Tibial artery (tissue), 4 donors: ENCODE measurements at regions not wholly inside any gene's neighbourhood (a gene's known extent, or its start where the extent isn't known, plus 50 kb on each side); places are given as distances from the start of the nearest gene placed in this dataset.

ENCODE experiments used
- DNase-seq, 2 donors: peaks; one replicate each; pipeline ENCODE4 v3.0.0-alpha.2; 2019
- H3K27ac ChIP-seq, 2 donors: fragments of 200-600 bp; sonication (generic) in 1 of 2; 1 replicate in 1 of 2; 2 replicates in 1 of 2; pipeline ENCODE4 v1.5.1; 2018 to 2019; ENCODE audit warnings: mild to moderate bottlenecking in 1 of 2
- H3K27me3 ChIP-seq, 2 donors: fragments of 200-600 bp; sonication (generic) in 1 of 2; one replicate each; pipeline versions ENCODE4 v1.5.1 to v1.6.0; 2016 to 2019
- H3K36me3 ChIP-seq, 3 donors: fragments of 200-600 bp; sonication (generic) in 2 of 3; one replicate each; pipeline ENCODE4 v1.5.1; 2016 to 2019; ENCODE audit warnings: mild to moderate bottlenecking in 2 of 3
- H3K4me1 ChIP-seq, 4 donors: fragments of 200-600 bp; sonication (generic) in 2 of 4; 1 replicate in 3 of 4; 2 replicates in 1 of 4; pipeline ENCODE4 v1.5.1; 2016 to 2019
- H3K4me3 ChIP-seq, 2 donors: fragments of 200-600 bp; sonication (generic) in 1 of 2; 1 replicate in 1 of 2; 2 replicates in 1 of 2; pipeline ENCODE4 v1.5.1; 2018 to 2019; ENCODE audit warnings: mild to moderate bottlenecking in 2 of 2
- H3K9me3 ChIP-seq, 3 donors: fragments of 200-600 bp; sonication (generic) in 1 of 3; one replicate each; pipeline ENCODE4 v1.5.1; 2016 to 2019
- intact Hi-C: fragments of 100-400 bp; cut with DNase I; formaldehyde crosslinking; loops from one replicate; pipeline ENCODE4 v1.15.0; 2023; ENCODE audit warnings: low total_unique reads
- TF ChIP-seq, protein P1 (sequence below), 2 experiments: fragments of 200-600 bp in 1 of 2; fragments of 450-650 bp in 1 of 2; IDR thresholded peaks; one replicate each; pipeline ENCODE4 v1.5.1; 2017 to 2019; ENCODE audit warnings: antibody characterized with exemption in 2 of 2, mild to moderate bottlenecking in 1 of 2, moderate library complexity in 1 of 2

DNA sequence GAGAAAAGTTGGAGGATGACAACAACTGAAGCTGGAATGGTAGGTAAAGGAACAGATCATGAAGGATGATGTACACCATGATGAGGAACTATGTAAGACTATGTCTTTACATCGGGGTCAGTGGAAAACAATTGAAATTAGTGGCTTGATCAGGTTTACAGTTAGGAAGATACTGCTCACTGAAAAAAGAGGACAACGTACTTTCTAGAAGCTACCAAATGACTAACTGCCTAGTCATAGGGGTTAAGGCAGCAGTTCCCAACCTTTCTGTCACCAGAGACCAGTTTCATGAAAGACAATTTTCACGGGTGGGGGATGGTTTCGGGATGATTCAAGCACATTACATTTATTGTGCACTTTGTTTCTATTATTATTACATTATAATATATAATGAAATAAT is 91.6 kb upstream of the ANKRD1 start:
- intact Hi-C loops: no loop called here
- H3K4me1 ChIP-seq: peaks cover 0 to 38% (median 9%) of the 10 kb centered on the region in 4 donors
- no peaks in the 10 kb centered on the region for H3K9me3 ChIP-seq
- H3K4me3 ChIP-seq: no peak overlapping the region
- TF ChIP-seq, protein P1, sequence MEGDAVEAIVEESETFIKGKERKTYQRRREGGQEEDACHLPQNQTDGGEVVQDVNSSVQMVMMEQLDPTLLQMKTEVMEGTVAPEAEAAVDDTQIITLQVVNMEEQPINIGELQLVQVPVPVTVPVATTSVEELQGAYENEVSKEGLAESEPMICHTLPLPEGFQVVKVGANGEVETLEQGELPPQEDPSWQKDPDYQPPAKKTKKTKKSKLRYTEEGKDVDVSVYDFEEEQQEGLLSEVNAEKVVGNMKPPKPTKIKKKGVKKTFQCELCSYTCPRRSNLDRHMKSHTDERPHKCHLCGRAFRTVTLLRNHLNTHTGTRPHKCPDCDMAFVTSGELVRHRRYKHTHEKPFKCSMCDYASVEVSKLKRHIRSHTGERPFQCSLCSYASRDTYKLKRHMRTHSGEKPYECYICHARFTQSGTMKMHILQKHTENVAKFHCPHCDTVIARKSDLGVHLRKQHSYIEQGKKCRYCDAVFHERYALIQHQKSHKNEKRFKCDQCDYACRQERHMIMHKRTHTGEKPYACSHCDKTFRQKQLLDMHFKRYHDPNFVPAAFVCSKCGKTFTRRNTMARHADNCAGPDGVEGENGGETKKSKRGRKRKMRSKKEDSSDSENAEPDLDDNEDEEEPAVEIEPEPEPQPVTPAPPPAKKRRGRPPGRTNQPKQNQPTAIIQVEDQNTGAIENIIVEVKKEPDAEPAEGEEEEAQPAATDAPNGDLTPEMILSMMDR (IDR thresholded peaks at IDR 0.05): no peak
- no peak for DNase-seq
- H3K27ac ChIP-seq: no peak overlapping the region
- no peaks in the 10 kb centered on the region for H3K36me3 ChIP-seq
- no peaks in the 10 kb centered on the region for H3K27me3 ChIP-seq

GRCh38 chr10:91013985-91014384 is 93.1 kb upstream of the ANKRD1 start:
- H3K36me3 ChIP-seq: no peaks in the 10 kb centered on the region
- DNase-seq: no peak
- no peaks in the 10 kb centered on the region for H3K27me3 ChIP-seq
- H3K4me3 ChIP-seq: no peak overlapping the region
- TF ChIP-seq, protein P1 (IDR thresholded peaks at IDR 0.05): no peak
- peaks cover 0 to 26% (median 7%) of the 10 kb centered on the region in 4 donors for H3K4me1 ChIP-seq
- no peak overlapping the region for H3K27ac ChIP-seq
- no peaks in the 10 kb centered on the region for H3K9me3 ChIP-seq
- intact Hi-C loops: no loop called here

DNA sequence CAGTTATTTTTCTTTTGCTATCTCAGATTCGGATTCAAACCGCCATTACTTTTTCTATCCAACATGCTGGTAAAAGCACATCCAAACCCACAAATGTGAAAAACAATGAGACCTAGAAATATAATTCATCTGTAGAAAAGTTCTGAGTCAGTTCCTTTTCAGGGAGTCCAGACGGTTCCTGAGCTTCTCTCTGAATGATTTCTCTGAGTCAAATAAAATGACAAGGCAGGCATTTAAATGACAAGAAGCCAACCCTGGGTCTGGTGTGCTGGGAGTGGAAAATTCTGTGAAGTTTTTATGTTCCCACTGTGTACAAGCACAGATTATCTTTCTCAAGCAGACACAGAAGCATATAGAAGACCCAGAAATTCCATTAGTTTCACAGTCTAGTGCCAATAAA is 96.3 kb upstream of the ANKRD1 start:
- H3K4me3 ChIP-seq: no peak overlapping the region
- H3K27me3 ChIP-seq: no peaks in the 10 kb centered on the region
- H3K36me3 ChIP-seq: no peaks in the 10 kb centered on the region
- peaks cover 0 to 26% (median 4%) of the 10 kb centered on the region in 4 donors for H3K4me1 ChIP-seq
- TF ChIP-seq, protein P1 (IDR thresholded peaks at IDR 0.05): no peak
- no peak for DNase-seq
- intact Hi-C loops: no loop called here
- H3K9me3 ChIP-seq: no peaks in the 10 kb centered on the region
- no peak overlapping the region for H3K27ac ChIP-seq

DNA sequence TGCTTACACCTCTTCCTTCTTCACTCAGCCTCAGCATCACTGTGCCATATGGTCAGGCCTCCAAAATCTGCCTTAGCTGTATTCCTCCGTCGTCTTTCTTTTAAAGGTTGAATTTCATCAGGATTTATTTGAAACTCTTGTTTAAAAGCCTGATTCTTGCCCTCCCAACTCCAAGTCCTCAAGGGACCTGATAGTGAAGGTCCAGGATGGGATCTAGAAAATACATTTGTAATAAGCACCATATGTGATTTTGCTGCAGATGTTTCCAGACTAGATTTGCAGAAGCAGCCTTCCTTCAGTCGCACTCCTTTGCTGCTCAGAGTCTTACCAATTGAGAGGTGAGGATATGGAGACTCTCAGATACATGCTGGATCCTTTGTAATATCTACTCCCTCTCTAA is 101.0 kb upstream of the ANKRD1 start:
- Histone ChIP-seq H3K4me3 (no peak overlapping the region), H3K27ac (peak overlapping the region; percentile 63 to 79), H3K4me1 (peaks cover 0 to 35% (median 27%) of the 10 kb centered on the region in 4 donors), H3K36me3 (no peaks in the 10 kb centered on the region), H3K27me3 (no peaks in the 10 kb centered on the region), H3K9me3 (no peaks in the 10 kb centered on the region)
- no peak for DNase-seq
- TF ChIP-seq, protein P1 (IDR thresholded peaks at IDR 0.05): no peak
- intact Hi-C loops: no loop called here

DNA sequence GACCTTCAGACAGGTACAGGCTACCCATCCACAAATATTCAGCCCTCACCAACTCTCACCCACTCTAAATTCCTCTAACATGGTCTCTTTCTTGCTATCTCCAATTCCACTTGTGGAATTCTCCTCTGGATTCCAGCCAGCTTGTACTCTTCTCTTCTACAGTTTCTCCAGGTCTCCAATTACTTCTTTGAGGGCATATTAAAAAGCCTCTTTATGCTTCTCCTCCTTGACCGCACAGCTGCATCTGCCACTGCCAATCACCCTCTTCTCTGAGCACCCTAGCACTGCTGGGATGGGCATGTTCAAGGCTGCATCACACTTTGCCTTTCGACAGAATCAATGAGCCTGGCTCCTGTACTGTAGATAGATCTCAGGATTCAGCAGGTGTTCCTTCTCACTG is 101.5 kb upstream of the ANKRD1 start:
- Histone ChIP-seq H3K36me3 (no peaks in the 10 kb centered on the region), H3K9me3 (no peaks in the 10 kb centered on the region), H3K27me3 (no peaks in the 10 kb centered on the region), H3K27ac (peak overlapping the region; percentile 63 to 79), H3K4me1 (peaks cover 0 to 33% (median 26%) of the 10 kb centered on the region in 4 donors), H3K4me3 (no peak overlapping the region)
- no peak for DNase-seq
- TF ChIP-seq, protein P1 (IDR thresholded peaks at IDR 0.05): no peak
- intact Hi-C loops: no loop called here
